Heart left ventricle (tissue), 13 donors: ENCODE measurements at regions not wholly inside any gene's neighbourhood (a gene's known extent, or its start where the extent isn't known, plus 50 kb on each side); places are given as distances from the start of the nearest gene placed in this dataset.

Source experiments
- CTCF ChIP-seq, 12 donors: fragments of 200-600 bp; sonication (generic) in 4 of 12; IDR thresholded peaks; one replicate each; pipeline versions ENCODE4 v1.5.0 to v1.8.0; 2018 to 2022; ENCODE audit warnings: antibody characterized with exemption in 12 of 12, mild to moderate bottlenecking in 5 of 12
- POLR2A ChIP-seq, 2 donors: fragments of 450-650 bp; IDR thresholded peaks; one replicate each; pipeline ENCODE4 v1.6.1; 2017; ENCODE audit warnings: antibody characterized with exemption in 2 of 2, mild to moderate bottlenecking in 2 of 2, moderate library complexity in 2 of 2
- donor health status: ischemic (EF 13 %, LVEDD 7.1; RV severe dilation, severe dysfunction).
- donor health status: DM: no; HTN: yes; CAD: no.
- donor health status: DM: no; HTN: no; CAD: no.
- donor health status: ischemic (EF 25% LVEDD 6.9; RV normal size, moderate dysfunction).
- donor health status: ischemic (EF 25% LVEDD 5.7; RV mildly dilated, moderate dysfunction).
- donor health status: ischemic (EF 35%, LVEDD 5.7; RV mildly dilated, moderate dysfunction).
- donor health status: nonischemic (EF 11% LVEDD 7.7; RV severe dilation, severe dysfunction).
- donor health status: DM: yes; HTN: yes; CAD: no.
- donor health status: PGD.
- donor health status: ischemic (EF 29% LVEDD 5.4; RV normal size, mild dysfunction).
- donor health status: nonischemic (EF 23%, LVEDD 6.1; RV moderate dilation, normal function).

- TF ChIP-seq POLR2A (IDR thresholded peaks at IDR 0.05) (no peak), CTCF (IDR thresholded peaks at IDR 0.05) (no peak)
These were observed 207.8 kb upstream of the HS6ST1 start for GRCh38 chr2:128526455-128526976.
